ENCODE measurements at regions not wholly inside any gene's neighbourhood (a gene's known extent, or its start where the extent isn't known, plus 50 kb on each side); places are given as distances from the start of the nearest gene placed in this dataset.

DNA sequence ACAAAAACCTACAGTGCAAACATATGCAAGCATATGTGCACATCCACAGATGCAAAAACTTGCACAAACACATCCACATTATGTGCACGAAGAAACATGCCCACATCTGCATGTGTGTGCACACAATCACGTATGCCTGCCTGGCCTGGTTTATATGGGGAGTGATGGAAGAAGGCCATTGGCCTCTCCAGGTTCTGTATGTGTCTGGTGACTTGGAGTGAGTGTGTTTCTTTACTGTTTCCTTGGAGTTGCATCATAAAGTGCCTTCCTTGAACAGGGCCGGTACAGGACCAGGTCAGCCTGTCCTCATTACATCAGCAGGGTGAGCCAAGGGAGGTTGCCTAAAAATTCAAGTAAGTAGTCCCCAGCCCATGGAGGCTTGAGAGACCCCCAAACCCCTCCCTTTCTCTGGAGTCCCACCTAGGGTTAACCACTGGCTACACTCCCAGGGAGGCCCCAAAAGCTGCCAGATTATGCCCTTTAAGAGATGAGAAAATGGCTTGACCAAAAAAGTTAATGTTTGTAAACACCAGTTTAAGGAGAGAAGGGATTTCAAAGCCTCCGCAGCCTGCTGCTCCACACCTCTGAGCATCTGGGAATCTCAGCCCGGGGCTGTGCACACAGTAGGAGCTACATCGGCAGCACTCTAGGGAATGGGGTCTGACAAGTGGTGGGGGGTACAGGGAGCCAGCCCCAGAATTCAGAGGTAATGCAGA is 140.8 kb downstream of the VEGFA start:
- Histone ChIP-seq H3K4me1 (ENCODE audit: insufficient read depth, low read length) (no peaks in the 10 kb centered on the region), H3K36me3 (ENCODE audit: insufficient read depth, low read length) (no peaks in the 10 kb centered on the region), H3K9ac (ENCODE audit: low read length) (no peak overlapping the region), H3K27me3 (ENCODE audit: control insufficient read depth in 1 of 2, insufficient read depth in 2 of 2, low read length in 2 of 2) (no peaks in the 10 kb centered on the region), H3K27ac (ENCODE audit: low read depth, low read length) (no peak overlapping the region), H3K9me3 (ENCODE audit: low read length) (no peaks in the 10 kb centered on the region), H3K4me3 (ENCODE audit: low read depth in 1 of 2, low read length in 2 of 2) (no peak overlapping the region)

DNA sequence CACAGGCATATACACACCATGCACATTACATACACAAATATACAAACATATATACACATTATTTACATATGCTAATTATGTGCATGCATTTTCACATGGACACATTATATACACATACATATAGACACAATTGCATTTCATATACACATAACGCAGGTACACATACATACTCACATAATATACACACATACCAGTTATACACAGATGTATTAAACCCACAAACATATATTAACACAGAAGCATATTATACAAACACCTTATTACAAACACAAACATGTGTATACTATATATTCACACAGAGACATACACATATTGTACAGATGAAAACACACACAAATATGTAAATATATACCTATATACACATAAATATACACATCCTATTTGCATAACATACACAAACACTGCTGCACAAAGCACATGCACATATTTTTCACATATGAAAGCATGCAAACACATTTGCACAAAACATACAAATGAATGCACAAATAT is 140.2 kb downstream of the VEGFA start:
- Histone ChIP-seq H3K27ac (ENCODE audit: low read depth, low read length) (no peak overlapping the region), H3K4me3 (ENCODE audit: low read depth in 1 of 2, low read length in 2 of 2) (no peak overlapping the region), H3K27me3 (ENCODE audit: control insufficient read depth in 1 of 2, insufficient read depth in 2 of 2, low read length in 2 of 2) (no peaks in the 10 kb centered on the region), H3K4me1 (ENCODE audit: insufficient read depth, low read length) (no peaks in the 10 kb centered on the region), H3K36me3 (ENCODE audit: insufficient read depth, low read length) (no peaks in the 10 kb centered on the region), H3K9me3 (ENCODE audit: low read length) (no peaks in the 10 kb centered on the region), H3K9ac (ENCODE audit: low read length) (no peak overlapping the region)

DNA sequence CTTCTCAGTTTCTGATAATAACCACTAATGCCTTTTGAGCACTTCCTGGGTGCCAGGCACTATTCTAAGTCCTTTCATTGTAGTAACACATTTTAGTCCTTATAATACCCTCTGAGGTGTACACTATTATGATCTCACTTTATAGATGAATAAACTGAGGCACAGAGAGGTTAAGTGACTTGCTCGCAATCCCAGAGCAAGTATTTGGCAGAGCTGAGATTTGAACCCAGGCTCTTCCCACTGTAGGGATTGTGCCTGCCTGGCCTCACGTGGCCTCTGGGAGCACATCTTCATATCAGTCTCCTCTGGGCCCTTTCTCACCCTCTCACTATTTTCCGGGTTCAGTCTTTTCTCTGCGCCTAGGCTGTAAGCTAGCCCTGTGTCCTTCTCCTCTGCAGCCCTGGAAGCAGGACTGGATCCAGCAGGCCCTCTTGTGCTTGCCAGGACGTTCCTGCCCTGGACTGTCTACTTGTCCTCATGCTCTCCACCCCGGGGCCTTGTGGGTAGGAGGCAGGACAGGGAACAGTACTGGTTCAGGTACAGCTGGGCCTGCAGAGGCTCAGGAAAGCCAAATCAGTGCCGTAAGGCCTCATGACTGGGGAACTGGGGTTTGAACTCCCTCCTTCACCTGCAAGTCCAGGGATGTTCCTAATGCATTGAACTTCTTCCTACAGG is 139.6 kb downstream of the VEGFA start:
- no peak overlapping the region for H3K27ac ChIP-seq (ENCODE audit: low read depth, low read length)
- no peaks in the 10 kb centered on the region for H3K9me3 ChIP-seq (ENCODE audit: low read length)
- H3K4me1 ChIP-seq (ENCODE audit: insufficient read depth, low read length) = no peaks in the 10 kb centered on the region
- no peak overlapping the region for H3K4me3 ChIP-seq (ENCODE audit: low read depth in 1 of 2, low read length in 2 of 2)
- H3K9ac ChIP-seq (ENCODE audit: low read length) = no peak overlapping the region
- H3K27me3 ChIP-seq (ENCODE audit: control insufficient read depth in 1 of 2, insufficient read depth in 2 of 2, low read length in 2 of 2) = no peaks in the 10 kb centered on the region
- no peaks in the 10 kb centered on the region for H3K36me3 ChIP-seq (ENCODE audit: insufficient read depth, low read length)

DNA sequence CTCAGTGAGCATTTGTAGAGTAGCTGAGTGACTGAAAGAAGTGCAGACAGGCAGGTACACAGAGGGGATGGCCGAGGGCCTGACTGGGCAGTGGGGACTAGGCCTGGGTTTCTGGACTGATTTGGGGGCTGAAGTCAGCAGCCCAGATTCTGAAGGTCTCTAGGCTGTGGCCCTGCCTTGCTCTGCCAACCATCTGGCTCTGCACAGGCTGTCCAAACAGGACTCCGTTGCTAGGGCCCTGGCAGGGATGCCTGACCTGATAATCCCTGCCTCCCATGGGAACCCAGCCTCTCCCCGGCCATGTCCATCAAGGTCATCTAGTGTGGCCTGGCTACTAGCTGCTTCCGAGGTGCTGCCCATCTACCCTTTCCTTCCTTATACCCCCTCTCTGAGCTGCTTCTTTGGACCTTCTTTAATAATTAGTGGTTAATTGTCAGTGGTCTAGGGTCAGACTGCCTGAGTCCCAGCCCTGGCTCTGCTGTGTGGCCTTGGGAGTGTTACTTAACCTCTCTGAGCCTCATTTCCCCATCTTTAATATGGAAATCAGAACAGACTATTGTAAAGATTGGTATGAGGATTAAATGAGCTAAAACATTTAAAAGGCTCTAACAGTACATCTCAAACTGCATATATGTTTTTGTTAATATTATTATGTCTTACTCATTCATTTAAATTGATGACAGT is 137.9 kb downstream of the VEGFA start:
- Histone ChIP-seq H3K9me3 (ENCODE audit: low read length) (no peaks in the 10 kb centered on the region), H3K4me1 (ENCODE audit: insufficient read depth, low read length) (no peaks in the 10 kb centered on the region), H3K36me3 (ENCODE audit: insufficient read depth, low read length) (no peaks in the 10 kb centered on the region), H3K27me3 (ENCODE audit: control insufficient read depth in 1 of 2, insufficient read depth in 2 of 2, low read length in 2 of 2) (no peaks in the 10 kb centered on the region), H3K9ac (ENCODE audit: low read length) (no peak overlapping the region), H3K4me3 (ENCODE audit: low read depth in 1 of 2, low read length in 2 of 2) (no peak overlapping the region), H3K27ac (ENCODE audit: low read depth, low read length) (no peak overlapping the region)

DNA sequence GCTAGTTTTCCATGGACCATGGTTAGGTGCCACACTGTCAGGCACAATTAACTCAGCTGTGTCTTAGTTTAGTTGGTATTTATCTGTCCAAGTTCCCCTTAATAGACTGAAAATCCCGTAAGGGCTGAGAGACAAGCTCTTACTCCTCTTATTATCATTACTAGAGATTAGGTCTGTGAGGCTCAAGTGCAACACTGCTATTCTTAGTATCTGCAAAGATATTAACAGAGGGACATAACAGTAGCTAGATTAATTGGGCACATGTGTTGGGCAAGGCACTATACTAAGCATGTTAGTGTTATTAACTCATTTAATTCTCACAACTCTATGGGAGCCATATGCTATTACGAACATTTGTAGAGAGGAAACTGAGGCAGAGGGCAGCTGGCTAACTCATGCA is 137.3 kb downstream of the VEGFA start:
- no peaks in the 10 kb centered on the region for H3K9me3 ChIP-seq (ENCODE audit: low read length)
- no peaks in the 10 kb centered on the region for H3K4me1 ChIP-seq (ENCODE audit: insufficient read depth, low read length)
- H3K9ac ChIP-seq (ENCODE audit: low read length) = no peak overlapping the region
- no peaks in the 10 kb centered on the region for H3K36me3 ChIP-seq (ENCODE audit: insufficient read depth, low read length)
- H3K27me3 ChIP-seq (ENCODE audit: control insufficient read depth in 1 of 2, insufficient read depth in 2 of 2, low read length in 2 of 2) = no peaks in the 10 kb centered on the region
- no peak overlapping the region for H3K4me3 ChIP-seq (ENCODE audit: low read depth in 1 of 2, low read length in 2 of 2)
- H3K27ac ChIP-seq (ENCODE audit: low read depth, low read length) = no peak overlapping the region

DNA sequence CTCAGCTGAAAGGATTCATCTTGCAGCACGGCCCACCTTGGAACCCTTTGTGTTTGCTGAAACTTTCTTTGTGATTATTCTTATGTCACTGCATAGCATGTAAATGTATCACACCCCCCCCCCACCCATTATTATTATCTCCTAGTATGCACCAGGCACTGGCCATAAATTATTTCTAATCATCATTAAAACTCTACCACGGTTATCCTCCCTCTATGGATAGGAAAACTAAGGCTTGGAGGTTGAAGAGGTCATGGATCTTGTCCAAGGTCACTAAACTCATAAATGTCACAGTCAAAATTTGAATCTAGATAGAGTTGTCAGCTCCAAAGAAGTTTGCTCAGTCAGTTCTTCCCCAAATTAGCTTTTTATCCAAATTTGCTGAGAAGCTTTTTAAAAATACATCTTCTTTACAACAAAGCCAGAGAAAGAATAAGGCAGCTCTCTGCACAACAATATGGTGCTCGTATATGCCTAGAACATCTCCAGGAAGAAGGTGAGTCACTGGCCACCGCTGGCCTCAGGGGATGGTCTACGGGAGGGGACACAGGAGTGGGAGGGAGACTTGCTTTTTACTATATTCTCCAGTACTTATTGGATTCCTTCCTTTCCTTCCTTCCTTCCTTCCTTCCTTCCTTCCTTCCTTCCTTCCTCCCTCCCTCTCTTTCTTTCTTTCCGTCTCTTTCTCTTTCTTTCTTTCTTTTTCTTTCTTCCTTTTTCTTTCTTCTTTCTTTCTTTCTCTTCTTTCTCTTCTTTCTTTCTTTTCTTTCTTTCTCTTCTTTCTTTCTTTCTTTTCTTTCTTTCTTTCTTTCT is 134.5 kb downstream of the VEGFA start:
- Histone ChIP-seq H3K4me1 (ENCODE audit: insufficient read depth, low read length) (no peaks in the 10 kb centered on the region), H3K9me3 (ENCODE audit: low read length) (no peaks in the 10 kb centered on the region), H3K27ac (ENCODE audit: low read depth, low read length) (no peak overlapping the region), H3K4me3 (ENCODE audit: low read depth in 1 of 2, low read length in 2 of 2) (no peak overlapping the region), H3K36me3 (ENCODE audit: insufficient read depth, low read length) (no peaks in the 10 kb centered on the region), H3K9ac (ENCODE audit: low read length) (no peak overlapping the region), H3K27me3 (ENCODE audit: control insufficient read depth in 1 of 2, insufficient read depth in 2 of 2, low read length in 2 of 2) (no peaks in the 10 kb centered on the region)

DNA sequence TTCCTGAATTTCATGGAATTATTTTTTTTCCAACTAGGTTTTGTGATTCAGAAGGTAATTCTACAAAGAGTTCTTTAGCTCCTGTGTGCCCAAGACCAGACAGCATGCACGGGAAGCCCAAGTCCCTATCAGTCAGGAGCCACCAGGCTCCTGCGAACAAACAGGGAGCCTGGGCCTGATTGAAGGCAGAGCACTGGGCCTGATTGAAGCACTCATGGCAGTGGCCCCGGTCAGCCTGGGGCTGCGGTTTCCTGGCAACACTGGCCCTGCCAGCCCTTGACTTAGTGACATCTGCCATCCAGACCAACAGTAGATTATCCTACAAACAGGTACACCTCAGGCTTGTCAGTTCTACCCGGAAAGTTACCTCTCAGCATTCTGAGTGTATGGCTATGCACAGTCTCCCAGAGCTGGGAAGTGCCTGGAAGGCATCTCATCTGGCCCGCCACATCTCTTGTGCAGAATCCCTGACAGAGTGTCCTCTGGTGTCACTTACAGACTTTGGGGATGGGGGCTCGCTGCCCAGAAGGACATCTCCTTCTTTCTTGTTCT is 133.8 kb downstream of the VEGFA start:
- Histone ChIP-seq H3K27ac (ENCODE audit: low read depth, low read length) (no peak overlapping the region), H3K4me1 (ENCODE audit: insufficient read depth, low read length) (no peaks in the 10 kb centered on the region), H3K36me3 (ENCODE audit: insufficient read depth, low read length) (no peaks in the 10 kb centered on the region), H3K27me3 (ENCODE audit: control insufficient read depth in 1 of 2, insufficient read depth in 2 of 2, low read length in 2 of 2) (no peaks in the 10 kb centered on the region), H3K9ac (ENCODE audit: low read length) (no peak overlapping the region), H3K4me3 (ENCODE audit: low read depth in 1 of 2, low read length in 2 of 2) (no peak overlapping the region), H3K9me3 (ENCODE audit: low read length) (no peaks in the 10 kb centered on the region)

DNA sequence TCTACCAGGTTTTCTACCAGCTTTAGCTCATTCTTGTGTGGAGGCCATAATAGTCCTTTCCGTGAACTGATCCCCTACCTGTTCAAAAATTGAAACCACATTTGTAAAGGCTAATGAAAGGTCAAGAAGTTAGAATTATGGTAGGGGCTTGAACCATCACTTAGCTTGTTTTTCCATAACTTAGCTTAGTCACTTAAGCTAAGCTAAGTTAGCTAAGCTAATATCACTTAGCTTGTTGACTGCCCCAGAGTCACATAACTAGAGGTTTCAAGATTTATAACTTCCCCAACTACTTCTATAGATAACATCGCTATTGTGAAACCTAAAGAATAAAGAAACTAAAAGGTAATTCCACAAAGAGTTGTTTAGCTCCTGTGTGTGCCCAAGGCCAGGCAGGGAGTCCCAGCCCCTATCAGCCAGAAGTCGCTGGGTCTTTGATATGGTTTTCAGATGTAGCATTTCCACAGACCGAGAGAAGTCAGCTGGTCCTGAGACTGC is 131.8 kb downstream of the VEGFA start:
- H3K27me3 ChIP-seq (ENCODE audit: control insufficient read depth in 1 of 2, insufficient read depth in 2 of 2, low read length in 2 of 2) = no peaks in the 10 kb centered on the region

DNA sequence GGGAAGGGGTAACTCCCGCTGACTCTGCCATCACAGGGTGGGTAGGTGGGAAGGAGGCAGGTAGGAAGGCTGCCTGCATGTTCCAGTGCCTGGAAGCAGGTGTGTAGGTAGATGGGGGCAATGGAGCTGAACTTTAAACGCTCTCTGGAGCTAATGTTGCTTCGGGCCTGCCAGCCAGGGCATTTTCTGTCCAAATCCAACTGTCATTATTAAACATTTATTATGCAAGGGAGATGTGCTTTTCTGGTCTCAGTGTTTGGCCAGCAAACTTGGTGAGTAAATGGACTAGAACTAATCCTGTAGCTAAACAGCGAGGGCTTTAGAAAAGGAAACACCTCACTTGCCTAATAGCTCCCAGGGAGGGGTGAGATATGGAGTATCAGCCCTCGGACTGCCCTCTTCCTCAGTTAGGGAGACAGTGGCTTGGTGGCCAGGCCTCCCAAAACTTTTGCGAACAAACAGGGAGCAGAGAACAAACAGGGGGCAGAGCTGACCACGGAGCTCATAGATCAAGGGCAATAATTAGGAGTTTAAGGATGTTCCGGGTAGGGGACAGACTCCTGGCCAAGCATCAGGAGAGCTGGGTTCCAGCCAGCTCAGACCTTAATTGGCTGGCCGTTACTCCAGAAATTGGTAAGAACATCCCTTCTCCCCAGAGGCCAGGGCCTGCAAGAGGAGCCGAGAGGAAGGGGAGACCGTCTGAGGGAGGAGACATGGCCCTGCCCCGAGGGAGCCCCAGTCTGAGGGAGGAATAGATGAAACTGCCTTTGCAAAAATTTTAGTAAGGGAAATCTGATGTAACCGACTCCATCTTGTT is 131.1 kb downstream of the VEGFA start:
- no peak overlapping the region for H3K9ac ChIP-seq (ENCODE audit: low read length)

More for the DNA sequence above, 131.8 kb downstream of the VEGFA start:
- H3K9ac ChIP-seq (ENCODE audit: low read length) = no peak overlapping the region
- no peaks in the 10 kb centered on the region for H3K36me3 ChIP-seq (ENCODE audit: insufficient read depth, low read length)
- H3K4me3 ChIP-seq (ENCODE audit: low read depth in 1 of 2, low read length in 2 of 2) = no peak overlapping the region
- H3K9me3 ChIP-seq (ENCODE audit: low read length) = no peaks in the 10 kb centered on the region
- no peaks in the 10 kb centered on the region for H3K4me1 ChIP-seq (ENCODE audit: insufficient read depth, low read length)
- H3K27ac ChIP-seq (ENCODE audit: low read depth, low read length) = no peak overlapping the region

DNA sequence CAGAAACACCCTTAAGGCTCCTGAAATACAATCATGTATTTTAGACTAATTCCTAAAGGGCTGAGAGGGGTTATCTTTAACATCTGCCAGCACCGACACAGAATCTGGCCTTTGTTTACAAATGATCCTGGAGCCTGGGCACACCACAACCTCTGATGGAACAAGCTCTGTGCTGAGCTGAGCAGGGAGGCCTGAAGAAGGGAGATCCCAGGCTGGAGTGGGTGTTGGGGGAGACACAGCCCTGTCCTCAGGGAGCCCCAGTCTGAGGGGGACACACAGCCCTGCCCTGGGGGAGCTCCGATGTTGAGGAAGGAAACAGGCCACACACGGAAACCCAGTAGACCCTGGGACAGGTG is 130.5 kb downstream of the VEGFA start:
- Histone ChIP-seq H3K27ac (ENCODE audit: low read depth, low read length) (no peak overlapping the region), H3K9me3 (ENCODE audit: low read length) (no peaks in the 10 kb centered on the region)

More for the DNA sequence above, 131.1 kb downstream of the VEGFA start:
- no peak overlapping the region for H3K4me3 ChIP-seq (ENCODE audit: low read depth in 1 of 2, low read length in 2 of 2)
- H3K27ac ChIP-seq (ENCODE audit: low read depth, low read length) = no peak overlapping the region
- H3K27me3 ChIP-seq (ENCODE audit: control insufficient read depth in 1 of 2, insufficient read depth in 2 of 2, low read length in 2 of 2) = no peaks in the 10 kb centered on the region
- no peaks in the 10 kb centered on the region for H3K36me3 ChIP-seq (ENCODE audit: insufficient read depth, low read length)
- H3K9me3 ChIP-seq (ENCODE audit: low read length) = no peaks in the 10 kb centered on the region
- no peaks in the 10 kb centered on the region for H3K4me1 ChIP-seq (ENCODE audit: insufficient read depth, low read length)

More for the DNA sequence above, 130.5 kb downstream of the VEGFA start:
- H3K4me3 ChIP-seq (ENCODE audit: low read depth in 1 of 2, low read length in 2 of 2) = no peak overlapping the region
- H3K9ac ChIP-seq (ENCODE audit: low read length) = no peak overlapping the region
- no peaks in the 10 kb centered on the region for H3K4me1 ChIP-seq (ENCODE audit: insufficient read depth, low read length)
- H3K36me3 ChIP-seq (ENCODE audit: insufficient read depth, low read length) = no peaks in the 10 kb centered on the region
- H3K27me3 ChIP-seq (ENCODE audit: control insufficient read depth in 1 of 2, insufficient read depth in 2 of 2, low read length in 2 of 2) = no peaks in the 10 kb centered on the region

All from muscle layer of colon (tissue), 2 donors.